ENCODE measurements at regions not wholly inside any gene's neighbourhood (a gene's known extent, or its start where the extent isn't known, plus 50 kb on each side); places are given as distances from the start of the nearest gene placed in this dataset.

- BruUV-seq (replicated peaks) = no TSS peak
- POLR2A ChIA-PET = no interaction called here
- H3K27me3 Mint-ChIP-seq (ENCODE audit: insufficient read depth, unreplicated experiment) = no peaks in the 10 kb centered on the region
Observed at GRCh38 chr4:56234098-56234497, 153.2 kb downstream of the AASDH start.

DNA sequence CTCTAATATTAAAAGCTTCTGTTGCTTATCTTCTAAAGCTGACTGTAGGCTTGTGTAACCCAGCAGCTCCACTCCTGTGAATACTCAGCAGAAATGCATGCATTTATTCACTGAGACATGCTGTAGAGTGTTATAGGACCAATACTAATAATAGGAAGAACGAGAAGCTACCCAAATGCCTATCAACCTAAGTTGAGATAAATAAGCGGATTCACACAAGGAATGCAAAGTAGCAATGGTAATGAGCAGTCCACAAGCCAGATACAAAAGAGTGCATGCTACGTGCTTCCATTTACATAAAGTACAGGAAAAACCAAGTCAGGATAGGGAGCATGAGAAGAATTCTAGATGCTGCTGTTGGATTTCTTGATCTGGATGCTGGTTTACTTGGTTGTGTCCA lies 155.9 kb downstream of the AASDH start:
- Mint-ChIP-seq H3K36me3 (ENCODE audit: insufficient read depth, unreplicated experiment) (no peaks in the 10 kb centered on the region), H3K27me3 (ENCODE audit: insufficient read depth, unreplicated experiment) (no peaks in the 10 kb centered on the region), H3K9me3 (ENCODE audit: unreplicated experiment) (no peaks in the 10 kb centered on the region), H3K27ac (ENCODE audit: low read depth, unreplicated experiment) (no peak overlapping the region), H3K4me1 (ENCODE audit: insufficient read depth, unreplicated experiment) (no peaks in the 10 kb centered on the region), H3K4me3 (ENCODE audit: unreplicated experiment) (no peak overlapping the region)
- BruUV-seq (replicated peaks) = no TSS peak
- ChIA-PET CTCF (no interaction called here), POLR2A (no interaction called here)
- TF ChIP-seq, protein P1, sequence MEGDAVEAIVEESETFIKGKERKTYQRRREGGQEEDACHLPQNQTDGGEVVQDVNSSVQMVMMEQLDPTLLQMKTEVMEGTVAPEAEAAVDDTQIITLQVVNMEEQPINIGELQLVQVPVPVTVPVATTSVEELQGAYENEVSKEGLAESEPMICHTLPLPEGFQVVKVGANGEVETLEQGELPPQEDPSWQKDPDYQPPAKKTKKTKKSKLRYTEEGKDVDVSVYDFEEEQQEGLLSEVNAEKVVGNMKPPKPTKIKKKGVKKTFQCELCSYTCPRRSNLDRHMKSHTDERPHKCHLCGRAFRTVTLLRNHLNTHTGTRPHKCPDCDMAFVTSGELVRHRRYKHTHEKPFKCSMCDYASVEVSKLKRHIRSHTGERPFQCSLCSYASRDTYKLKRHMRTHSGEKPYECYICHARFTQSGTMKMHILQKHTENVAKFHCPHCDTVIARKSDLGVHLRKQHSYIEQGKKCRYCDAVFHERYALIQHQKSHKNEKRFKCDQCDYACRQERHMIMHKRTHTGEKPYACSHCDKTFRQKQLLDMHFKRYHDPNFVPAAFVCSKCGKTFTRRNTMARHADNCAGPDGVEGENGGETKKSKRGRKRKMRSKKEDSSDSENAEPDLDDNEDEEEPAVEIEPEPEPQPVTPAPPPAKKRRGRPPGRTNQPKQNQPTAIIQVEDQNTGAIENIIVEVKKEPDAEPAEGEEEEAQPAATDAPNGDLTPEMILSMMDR (IDR thresholded peaks at IDR 0.05; ENCODE audit: unreplicated experiment) = no peak
- DNase-seq (ENCODE audit: unreplicated experiment) = no peak
- intact Hi-C loops (cut with micrococcal nuclease) = no loop called here

More at GRCh38 chr4:56234098-56234497, 153.2 kb downstream of the AASDH start:
- intact Hi-C loops (cut with micrococcal nuclease) = no loop called here
- Mint-ChIP-seq H3K4me1 (ENCODE audit: insufficient read depth, unreplicated experiment) (no peaks in the 10 kb centered on the region), H3K4me3 (ENCODE audit: unreplicated experiment) (no peak overlapping the region), H3K36me3 (ENCODE audit: insufficient read depth, unreplicated experiment) (no peaks in the 10 kb centered on the region), H3K27ac (ENCODE audit: low read depth, unreplicated experiment) (no peak overlapping the region), H3K9me3 (ENCODE audit: unreplicated experiment) (no peaks in the 10 kb centered on the region)
- TF ChIP-seq, protein P1 (IDR thresholded peaks at IDR 0.05; ENCODE audit: unreplicated experiment) = no peak
- CTCF ChIA-PET = no interaction called here
- DNase-seq (ENCODE audit: unreplicated experiment) = no peak

- H3K4me3 Mint-ChIP-seq (ENCODE audit: unreplicated experiment) = no peak overlapping the region
- no peaks in the 10 kb centered on the region for H3K27me3 Mint-ChIP-seq (ENCODE audit: insufficient read depth, unreplicated experiment)
- BruUV-seq (replicated peaks) = no TSS peak
- intact Hi-C loops (cut with micrococcal nuclease) = no loop called here
- H3K36me3 Mint-ChIP-seq (ENCODE audit: insufficient read depth, unreplicated experiment) = no peaks in the 10 kb centered on the region
- H3K9me3 Mint-ChIP-seq (ENCODE audit: unreplicated experiment) = no peaks in the 10 kb centered on the region
- TF ChIP-seq, protein P1 (IDR thresholded peaks at IDR 0.05; ENCODE audit: unreplicated experiment) = no peak
- DNase-seq (ENCODE audit: unreplicated experiment) = no peak
- H3K4me1 Mint-ChIP-seq (ENCODE audit: insufficient read depth, unreplicated experiment) = no peaks in the 10 kb centered on the region
- H3K27ac Mint-ChIP-seq (ENCODE audit: low read depth, unreplicated experiment) = no peak overlapping the region
- ChIA-PET CTCF (interaction anchor here (0.6 to 0.9 kb wide), 2 partner anchors 85 to 281 kb away, joined by 3 read pairs; no protein-coding TSS in a partner anchor), POLR2A (interaction anchor here (0.6 to 0.7 kb wide), 2 partner anchors 14 to 19 kb away, joined by 4 read pairs; no protein-coding TSS in a partner anchor)
Observed at GRCh38 chr4:56229947-56230346, 157.3 kb downstream of the AASDH start.

GRCh38 chr4:56227301-56227835 lies 159.9 kb downstream of the AASDH start:
- TF ChIP-seq, protein P1 (IDR thresholded peaks at IDR 0.05; ENCODE audit: unreplicated experiment) = no peak
- intact Hi-C loops (cut with micrococcal nuclease) = no loop called here
- ChIA-PET CTCF (no interaction called here), POLR2A (no interaction called here)
- Mint-ChIP-seq H3K9me3 (ENCODE audit: unreplicated experiment) (no peaks in the 10 kb centered on the region), H3K27me3 (ENCODE audit: insufficient read depth, unreplicated experiment) (no peaks in the 10 kb centered on the region), H3K36me3 (ENCODE audit: insufficient read depth, unreplicated experiment) (no peaks in the 10 kb centered on the region), H3K27ac (ENCODE audit: low read depth, unreplicated experiment) (no peak overlapping the region), H3K4me1 (ENCODE audit: insufficient read depth, unreplicated experiment) (no peaks in the 10 kb centered on the region), H3K4me3 (ENCODE audit: unreplicated experiment) (no peak overlapping the region)
- DNase-seq (ENCODE audit: unreplicated experiment) = no peak
- no TSS peak for BruUV-seq (replicated peaks)
